ENCODE measurements at regions not wholly inside any gene's neighbourhood (a gene's known extent, or its start where the extent isn't known, plus 50 kb on each side); places are given as distances from the start of the nearest gene placed in this dataset.

DNA sequence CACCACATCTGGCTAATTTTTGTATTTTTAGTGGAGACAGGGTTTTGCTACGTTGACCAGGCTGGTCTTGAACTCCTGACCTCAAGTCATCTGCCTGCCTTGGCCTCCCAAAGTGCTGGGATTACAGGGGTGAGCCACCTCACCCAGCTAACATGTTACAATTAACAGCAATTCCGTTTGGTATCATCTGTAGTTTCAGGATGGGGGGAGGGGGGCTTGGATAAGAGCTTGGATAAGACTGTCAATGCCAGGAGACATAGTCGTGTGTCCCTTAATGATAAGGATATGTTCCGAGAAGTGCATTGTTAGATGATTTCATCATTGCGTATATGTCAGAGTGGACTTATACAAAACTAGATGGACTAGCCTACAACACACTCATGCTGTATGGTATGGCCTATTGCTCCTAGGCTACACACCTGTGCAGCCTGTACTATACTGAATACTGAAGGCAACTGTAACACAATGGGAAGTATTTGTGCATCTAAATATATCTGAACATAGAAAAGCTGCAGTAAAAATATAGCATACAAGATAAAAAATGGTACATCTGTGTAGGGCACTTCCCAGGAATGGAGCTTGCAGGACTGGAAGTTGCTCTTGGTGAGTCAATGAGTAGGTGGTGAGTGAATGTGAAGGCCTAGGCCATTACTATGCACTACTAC lies 103.9 kb upstream of the TNS3 start:
- TF ChIP-seq, protein P1, sequence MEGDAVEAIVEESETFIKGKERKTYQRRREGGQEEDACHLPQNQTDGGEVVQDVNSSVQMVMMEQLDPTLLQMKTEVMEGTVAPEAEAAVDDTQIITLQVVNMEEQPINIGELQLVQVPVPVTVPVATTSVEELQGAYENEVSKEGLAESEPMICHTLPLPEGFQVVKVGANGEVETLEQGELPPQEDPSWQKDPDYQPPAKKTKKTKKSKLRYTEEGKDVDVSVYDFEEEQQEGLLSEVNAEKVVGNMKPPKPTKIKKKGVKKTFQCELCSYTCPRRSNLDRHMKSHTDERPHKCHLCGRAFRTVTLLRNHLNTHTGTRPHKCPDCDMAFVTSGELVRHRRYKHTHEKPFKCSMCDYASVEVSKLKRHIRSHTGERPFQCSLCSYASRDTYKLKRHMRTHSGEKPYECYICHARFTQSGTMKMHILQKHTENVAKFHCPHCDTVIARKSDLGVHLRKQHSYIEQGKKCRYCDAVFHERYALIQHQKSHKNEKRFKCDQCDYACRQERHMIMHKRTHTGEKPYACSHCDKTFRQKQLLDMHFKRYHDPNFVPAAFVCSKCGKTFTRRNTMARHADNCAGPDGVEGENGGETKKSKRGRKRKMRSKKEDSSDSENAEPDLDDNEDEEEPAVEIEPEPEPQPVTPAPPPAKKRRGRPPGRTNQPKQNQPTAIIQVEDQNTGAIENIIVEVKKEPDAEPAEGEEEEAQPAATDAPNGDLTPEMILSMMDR (IDR thresholded peaks at IDR 0.05): no peak
- no peak for TF ChIP-seq POLR2A (IDR thresholded peaks at IDR 0.05)
